GM12892 (cell line): ENCODE measurements at regions not wholly inside any gene's neighbourhood (a gene's known extent, or its start where the extent isn't known, plus 50 kb on each side); places are given as distances from the start of the nearest gene placed in this dataset.

Experiments used
- POLR2A ChIP-seq: IDR thresholded peaks from 2 replicates; pipeline ENCODE4 v1.6.1; 2011; ENCODE audit warnings: low read depth, low read length, control low read depth
- TAF1 ChIP-seq: IDR thresholded peaks from 2 replicates; pipeline ENCODE4 v1.6.1; 2011; ENCODE audit warnings: low read depth, mild to moderate bottlenecking, control low read depth, low read length, borderline replicate concordance

GRCh38 chr15:62607643-62608042 lies 434.9 kb upstream of the TPM1 start:
- TF ChIP-seq POLR2A (no peak), TAF1 (no peak)
